ENCODE measurements at regions not wholly inside any gene's neighbourhood (a gene's known extent, or its start where the extent isn't known, plus 50 kb on each side); places are given as distances from the start of the nearest gene placed in this dataset.

DNA sequence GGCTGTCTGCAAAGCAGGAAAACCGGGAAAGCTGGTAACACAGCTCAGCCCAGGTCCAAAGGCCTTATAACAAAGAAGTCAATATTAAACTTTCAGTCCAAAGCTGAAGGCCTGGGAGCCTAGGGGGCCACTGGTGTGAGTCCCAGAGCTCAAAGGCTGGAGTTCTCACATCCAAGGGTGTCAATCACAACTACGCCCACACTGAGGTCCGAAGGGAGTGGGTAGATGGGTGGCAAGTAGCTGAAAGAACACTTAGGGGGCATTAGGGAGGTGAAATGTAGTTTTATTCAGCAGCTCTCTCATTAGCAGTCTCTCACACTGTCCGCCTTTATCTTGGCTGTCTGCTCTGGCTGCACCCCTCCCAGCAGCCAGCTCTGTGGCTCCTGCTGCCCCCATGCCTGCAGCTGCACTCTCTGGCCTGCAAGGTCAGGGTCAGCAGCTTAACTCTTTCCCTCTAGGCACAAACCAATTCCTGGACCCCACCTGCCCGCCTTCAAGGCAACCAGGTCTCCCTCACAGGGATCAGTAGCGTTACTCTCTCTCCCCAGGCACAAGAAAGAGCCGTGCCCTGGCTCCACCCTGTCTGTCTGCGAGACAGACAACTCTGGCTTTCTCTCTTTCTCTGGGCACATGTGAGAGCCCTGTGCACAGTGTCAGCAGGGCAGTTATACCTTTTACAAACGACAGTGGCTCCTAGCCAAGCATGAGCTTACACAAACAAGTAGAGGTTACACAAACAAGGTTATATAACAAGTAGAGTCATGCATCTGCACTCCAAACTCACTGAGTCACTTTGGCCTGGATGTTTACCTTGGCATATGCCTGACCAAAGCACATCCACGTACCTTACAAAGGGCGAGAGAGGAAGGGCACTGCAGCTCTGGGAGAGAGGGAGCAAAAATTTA lies 249.4 kb upstream of the PCDH20 start:
- Histone ChIP-seq H3K4me1 (ENCODE audit: insufficient read depth, low read length, poor library complexity, severe bottlenecking) (peaks cover 27% of the 10 kb centered on the region), H3K27me3 (ENCODE audit: insufficient read depth, low read length, poor library complexity, severe bottlenecking) (no peaks in the 10 kb centered on the region), H3K9me2 (replicated peaks; ENCODE audit: low read depth, low read length) (no peaks in the 10 kb centered on the region), H3K9ac (ENCODE audit: low read depth, low read length, poor library complexity, severe bottlenecking) (no peak overlapping the region), H2AFZ (ENCODE audit: low read length) (no peak overlapping the region), H3K9me3 (ENCODE audit: insufficient read depth, low read depth, low read length) (no peaks in the 10 kb centered on the region), H3K4me2 (ENCODE audit: low read depth, low read length, poor library complexity, severe bottlenecking) (no peak overlapping the region), H4K20me1 (ENCODE audit: insufficient read depth, low read length, poor library complexity, severe bottlenecking) (no peaks in the 10 kb centered on the region), H3K79me2 (ENCODE audit: insufficient read depth, low read length) (no peaks in the 10 kb centered on the region), H3K4me3 (ENCODE audit: low read length, poor library complexity, severe bottlenecking) (no peak overlapping the region), H3K36me3 (ENCODE audit: insufficient read depth, low read length) (no peaks in the 10 kb centered on the region), H3F3A (ENCODE audit: low read depth) (no peaks in the 10 kb centered on the region)
- no peak for TF ChIP-seq EZH2phosphoT487 (IDR thresholded peaks at IDR 0.05; ENCODE audit: borderline replicate concordance)
- TF ChIP-seq, protein P1, sequence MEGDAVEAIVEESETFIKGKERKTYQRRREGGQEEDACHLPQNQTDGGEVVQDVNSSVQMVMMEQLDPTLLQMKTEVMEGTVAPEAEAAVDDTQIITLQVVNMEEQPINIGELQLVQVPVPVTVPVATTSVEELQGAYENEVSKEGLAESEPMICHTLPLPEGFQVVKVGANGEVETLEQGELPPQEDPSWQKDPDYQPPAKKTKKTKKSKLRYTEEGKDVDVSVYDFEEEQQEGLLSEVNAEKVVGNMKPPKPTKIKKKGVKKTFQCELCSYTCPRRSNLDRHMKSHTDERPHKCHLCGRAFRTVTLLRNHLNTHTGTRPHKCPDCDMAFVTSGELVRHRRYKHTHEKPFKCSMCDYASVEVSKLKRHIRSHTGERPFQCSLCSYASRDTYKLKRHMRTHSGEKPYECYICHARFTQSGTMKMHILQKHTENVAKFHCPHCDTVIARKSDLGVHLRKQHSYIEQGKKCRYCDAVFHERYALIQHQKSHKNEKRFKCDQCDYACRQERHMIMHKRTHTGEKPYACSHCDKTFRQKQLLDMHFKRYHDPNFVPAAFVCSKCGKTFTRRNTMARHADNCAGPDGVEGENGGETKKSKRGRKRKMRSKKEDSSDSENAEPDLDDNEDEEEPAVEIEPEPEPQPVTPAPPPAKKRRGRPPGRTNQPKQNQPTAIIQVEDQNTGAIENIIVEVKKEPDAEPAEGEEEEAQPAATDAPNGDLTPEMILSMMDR (conservative IDR thresholded peaks at IDR 0.05; ENCODE audit: low read length), result no peak

DNA sequence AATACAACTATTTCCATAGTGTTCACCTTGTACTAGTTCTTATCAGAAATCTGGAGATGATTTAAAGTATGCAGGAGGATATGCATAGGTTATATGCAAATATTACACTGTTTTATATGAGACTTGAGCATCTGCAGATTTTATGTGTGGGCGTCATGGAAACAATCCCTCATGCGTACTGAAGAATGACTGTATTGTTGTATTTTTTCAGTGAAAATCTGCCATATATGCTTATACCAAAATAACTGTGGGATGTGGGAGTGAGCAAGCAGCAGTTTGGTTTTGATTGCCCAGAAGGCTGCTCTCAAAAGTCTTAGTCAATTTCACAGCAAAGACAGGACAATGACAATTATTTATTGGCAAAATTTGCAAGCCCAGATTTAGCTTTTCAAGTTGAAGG lies 238.8 kb upstream of the PCDH20 start:
- H3K79me2 ChIP-seq (ENCODE audit: insufficient read depth, low read length), result no peaks in the 10 kb centered on the region
- no peak overlapping the region for H3K9ac ChIP-seq (ENCODE audit: low read depth, low read length, poor library complexity, severe bottlenecking)
- H3K4me2 ChIP-seq (ENCODE audit: low read depth, low read length, poor library complexity, severe bottlenecking), result no peak overlapping the region
- H3F3A ChIP-seq (ENCODE audit: low read depth), result no peaks in the 10 kb centered on the region
- H4K20me1 ChIP-seq (ENCODE audit: insufficient read depth, low read length, poor library complexity, severe bottlenecking), result no peaks in the 10 kb centered on the region
- no peaks in the 10 kb centered on the region for H3K36me3 ChIP-seq (ENCODE audit: insufficient read depth, low read length)
- TF ChIP-seq, protein P1 (conservative IDR thresholded peaks at IDR 0.05; ENCODE audit: low read length), result no peak
- no peak for TF ChIP-seq EZH2phosphoT487 (IDR thresholded peaks at IDR 0.05; ENCODE audit: borderline replicate concordance)
- no peak overlapping the region for H3K4me3 ChIP-seq (ENCODE audit: low read length, poor library complexity, severe bottlenecking)
- no peaks in the 10 kb centered on the region for H3K4me1 ChIP-seq (ENCODE audit: insufficient read depth, low read length, poor library complexity, severe bottlenecking)
- no peak overlapping the region for H2AFZ ChIP-seq (ENCODE audit: low read length)
- H3K27me3 ChIP-seq (ENCODE audit: insufficient read depth, low read length, poor library complexity, severe bottlenecking), result no peaks in the 10 kb centered on the region
- H3K9me2 ChIP-seq (replicated peaks; ENCODE audit: low read depth, low read length), result no peaks in the 10 kb centered on the region
- H3K9me3 ChIP-seq (ENCODE audit: insufficient read depth, low read depth, low read length), result no peaks in the 10 kb centered on the region

DNA sequence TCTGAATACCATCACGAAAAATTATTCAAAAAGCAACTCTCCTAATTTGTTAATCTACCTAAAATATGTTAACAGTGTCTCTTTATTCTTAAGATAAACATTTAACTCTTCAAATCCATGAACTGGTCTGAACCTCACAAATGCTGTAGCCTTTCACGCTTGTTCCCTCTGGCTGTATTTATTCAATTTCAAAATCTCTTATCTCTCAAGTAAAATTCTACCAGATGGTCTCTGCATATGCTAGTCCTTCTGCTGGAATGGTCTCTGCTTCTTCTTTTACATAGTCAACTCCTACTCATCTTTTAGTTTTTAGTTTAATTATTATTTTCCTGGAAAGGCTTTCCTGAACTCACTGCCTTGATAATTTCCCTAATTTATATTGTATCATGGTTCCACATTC lies 232.9 kb upstream of the PCDH20 start:
- Histone ChIP-seq H3F3A (ENCODE audit: low read depth) (no peaks in the 10 kb centered on the region), H4K20me1 (ENCODE audit: insufficient read depth, low read length, poor library complexity, severe bottlenecking) (no peaks in the 10 kb centered on the region), H3K9me2 (replicated peaks; ENCODE audit: low read depth, low read length) (no peaks in the 10 kb centered on the region), H3K79me2 (ENCODE audit: insufficient read depth, low read length) (no peaks in the 10 kb centered on the region), H3K4me3 (ENCODE audit: low read length, poor library complexity, severe bottlenecking) (no peak overlapping the region), H3K4me1 (ENCODE audit: insufficient read depth, low read length, poor library complexity, severe bottlenecking) (no peaks in the 10 kb centered on the region), H3K4me2 (ENCODE audit: low read depth, low read length, poor library complexity, severe bottlenecking) (no peak overlapping the region), H2AFZ (ENCODE audit: low read length) (no peak overlapping the region), H3K36me3 (ENCODE audit: insufficient read depth, low read length) (no peaks in the 10 kb centered on the region), H3K9me3 (ENCODE audit: insufficient read depth, low read depth, low read length) (no peaks in the 10 kb centered on the region), H3K27me3 (ENCODE audit: insufficient read depth, low read length, poor library complexity, severe bottlenecking) (no peaks in the 10 kb centered on the region), H3K9ac (ENCODE audit: low read depth, low read length, poor library complexity, severe bottlenecking) (no peak overlapping the region)
- TF ChIP-seq, protein P1 (conservative IDR thresholded peaks at IDR 0.05; ENCODE audit: low read length), result no peak
- no peak for TF ChIP-seq EZH2phosphoT487 (IDR thresholded peaks at IDR 0.05; ENCODE audit: borderline replicate concordance)

Data from Loucy (cell line).